Thymus (tissue), 11 donors: ENCODE measurements at regions not wholly inside any gene's neighbourhood (a gene's known extent, or its start where the extent isn't known, plus 50 kb on each side); places are given as distances from the start of the nearest gene placed in this dataset.

ENCODE experiments used
- DNase-seq, 9 donors: peaks; one replicate each; pipeline ENCODE4 v3.0.0-alpha.2; 2013; ENCODE audit warnings: low spot score in 9 of 9, low read depth in 6 of 9, missing footprints in 1 of 9
- H3K27ac ChIP-seq, 2 donors: one replicate each; pipeline ENCODE4 v1.5.1; 2013; ENCODE audit warnings: control low read depth in 1 of 2, low read depth in 1 of 2, low read length in 1 of 2, mild to moderate bottlenecking in 1 of 2, moderate library complexity in 1 of 2
- H3K27me3 ChIP-seq, 2 donors: one replicate each; pipeline ENCODE4 v1.5.1; 2013; ENCODE audit warnings: low read length in 1 of 2; ENCODE audit not compliant: control insufficient read depth in 2 of 2, insufficient read depth in 1 of 2
- H3K36me3 ChIP-seq, 2 donors: one replicate each; pipeline ENCODE4 v1.5.1; 2013; ENCODE audit warnings: low read length in 1 of 2, mild to moderate bottlenecking in 1 of 2, moderate library complexity in 1 of 2; ENCODE audit not compliant: control insufficient read depth in 2 of 2, insufficient read depth in 2 of 2
- H3K4me1 ChIP-seq, 2 donors: one replicate each; pipeline ENCODE4 v1.5.1; 2013; ENCODE audit warnings: low read length in 2 of 2; ENCODE audit not compliant: control insufficient read depth in 2 of 2, insufficient read depth in 2 of 2
- H3K4me3 ChIP-seq, 2 donors: one replicate each; pipeline ENCODE4 v1.5.1; 2013; ENCODE audit warnings: low read length in 2 of 2, control low read depth in 1 of 2, mild to moderate bottlenecking in 1 of 2
- H3K9me3 ChIP-seq, 2 donors: one replicate each; pipeline ENCODE4 v1.5.1; 2013; ENCODE audit warnings: low read length in 1 of 2, mild to moderate bottlenecking in 1 of 2; ENCODE audit not compliant: control insufficient read depth in 2 of 2, insufficient read depth in 1 of 2
- WGBS: extraction: QIAGEN DNeasy Blood & Tissue Kit; methylation state at CpG from one replicate; pipeline ENCODE4 v1.1.7; 2013; 5-methylcytosine and 5-hydroxymethylcytosine counted together
- donor health status: healthy.

- Histone ChIP-seq H3K27me3 (no peaks in the 10 kb centered on the region), H3K27ac (no peak overlapping the region), H3K4me1 (peaks cover 9 to 30% of the 10 kb centered on the region in 2 donors), H3K9me3 (peaks cover 0 to 6% of the 10 kb centered on the region in 2 donors), H3K36me3 (no peaks in the 10 kb centered on the region), H3K4me3 (no peak overlapping the region)
- no peak for DNase-seq
- WGBS = 66% methylated on average over 7 of the region's 7 CpGs
These were observed 396.1 kb downstream of the GADD45G start for GRCh38 chr9:90000925-90001324.

GRCh38 chr9:90001747-90002146, 396.9 kb downstream of the GADD45G start:
- no peak overlapping the region for H3K4me3 ChIP-seq
- WGBS = 91% methylated on average over 7 of the region's 7 CpGs
- H3K9me3 ChIP-seq = peaks cover 0 to 4% of the 10 kb centered on the region in 2 donors
- H3K27me3 ChIP-seq = no peaks in the 10 kb centered on the region
- H3K4me1 ChIP-seq = peaks cover 9 to 30% of the 10 kb centered on the region in 2 donors
- no peak overlapping the region for H3K27ac ChIP-seq
- DNase-seq = no peak
- no peaks in the 10 kb centered on the region for H3K36me3 ChIP-seq

- Histone ChIP-seq H3K36me3 (no peaks in the 10 kb centered on the region), H3K4me3 (no peak overlapping the region), H3K9me3 (peaks cover 0 to 4% of the 10 kb centered on the region in 2 donors), H3K27me3 (no peaks in the 10 kb centered on the region), H3K27ac (no peak overlapping the region), H3K4me1 (peaks cover 9 to 34% of the 10 kb centered on the region in 2 donors)
- 78% methylated on average over 9 of the region's 9 CpGs for WGBS
- no peak for DNase-seq
These were observed 397.8 kb downstream of the GADD45G start for GRCh38 chr9:90002397-90003271.

GRCh38 chr9:90005388-90005787, 400.6 kb downstream of the GADD45G start:
- H3K4me1 ChIP-seq = peaks cover 0 to 23% of the 10 kb centered on the region in 2 donors
- no peak overlapping the region for H3K27ac ChIP-seq
- DNase-seq = no peak
- no peak overlapping the region for H3K4me3 ChIP-seq
- no peaks in the 10 kb centered on the region for H3K27me3 ChIP-seq
- H3K9me3 ChIP-seq = peaks cover 0 to 4% of the 10 kb centered on the region in 2 donors
- H3K36me3 ChIP-seq = no peaks in the 10 kb centered on the region
- WGBS = 98% methylated on average over 3 of the region's 3 CpGs

- 95% methylated on average over 11 of the region's 11 CpGs for WGBS
- Histone ChIP-seq H3K36me3 (no peaks in the 10 kb centered on the region), H3K27ac (no peak overlapping the region), H3K27me3 (no peaks in the 10 kb centered on the region), H3K4me3 (no peak overlapping the region), H3K9me3 (peaks cover 0 to 4% of the 10 kb centered on the region in 2 donors), H3K4me1 (peaks cover 0 to 10% of the 10 kb centered on the region in 2 donors)
- DNase-seq = no peak
These were observed 403.0 kb downstream of the GADD45G start for GRCh38 chr9:90007516-90008440.

GRCh38 chr9:90009447-90009846, 404.6 kb downstream of the GADD45G start:
- peaks cover 0 to 4% of the 10 kb centered on the region in 2 donors for H3K9me3 ChIP-seq

GRCh38 chr9:90010793-90011192, 406.0 kb downstream of the GADD45G start:
- Histone ChIP-seq H3K4me3 (no peak overlapping the region), H3K4me1 (peaks cover 0 to 8% of the 10 kb centered on the region in 2 donors), H3K9me3 (no peaks in the 10 kb centered on the region), H3K27me3 (no peaks in the 10 kb centered on the region), H3K27ac (no peak overlapping the region), H3K36me3 (no peaks in the 10 kb centered on the region)
- 98% methylated on average over 11 of the region's 11 CpGs for WGBS
- no peak for DNase-seq

More at GRCh38 chr9:90009447-90009846, 404.6 kb downstream of the GADD45G start:
- Histone ChIP-seq H3K4me3 (no peak overlapping the region), H3K27ac (no peak overlapping the region), H3K4me1 (peaks cover 0 to 8% of the 10 kb centered on the region in 2 donors), H3K36me3 (no peaks in the 10 kb centered on the region), H3K27me3 (no peaks in the 10 kb centered on the region)
- DNase-seq = peak in 1 of 9 donors; percentile 16
- 11% methylated on average over 4 of the region's 4 CpGs for WGBS

GRCh38 chr9:90012949-90013348, 408.1 kb downstream of the GADD45G start:
- H3K4me1 ChIP-seq = peaks cover 0 to 3% of the 10 kb centered on the region in 2 donors
- no peak overlapping the region for H3K27ac ChIP-seq
- WGBS = 33% methylated on average over 1 of the region's 1 CpG
- no peak overlapping the region for H3K4me3 ChIP-seq
- no peaks in the 10 kb centered on the region for H3K36me3 ChIP-seq
- no peaks in the 10 kb centered on the region for H3K9me3 ChIP-seq
- no peaks in the 10 kb centered on the region for H3K27me3 ChIP-seq
- no peak for DNase-seq

GRCh38 chr9:90013778-90014177, 409.0 kb downstream of the GADD45G start:
- WGBS = 98% methylated on average over 8 of the region's 8 CpGs
- no peaks in the 10 kb centered on the region for H3K36me3 ChIP-seq
- no peaks in the 10 kb centered on the region for H3K9me3 ChIP-seq
- no peak overlapping the region for H3K4me3 ChIP-seq
- H3K4me1 ChIP-seq = peaks cover 0 to 3% of the 10 kb centered on the region in 2 donors
- no peak for DNase-seq
- H3K27me3 ChIP-seq = no peaks in the 10 kb centered on the region
- no peak overlapping the region for H3K27ac ChIP-seq
